Stimulated activated naive CD4-positive, alpha-beta T cell treated with Interleukin-2 at 50 U/mL for 16 hours (primary cell): ENCODE measurements at regions not wholly inside any gene's neighbourhood (a gene's known extent, or its start where the extent isn't known, plus 50 kb on each side); places are given as distances from the start of the nearest gene placed in this dataset.
"Not testable (repeated sequence)": the region's sequence is repeated elsewhere in the genome, so short reads cannot be mapped to it uniquely, and the experiment has no call there.

Source experiments
- DNase-seq: peaks from one replicate; lab custom pipeline; 2025; lab: John Stamatoyannopoulos, UW

DNA sequence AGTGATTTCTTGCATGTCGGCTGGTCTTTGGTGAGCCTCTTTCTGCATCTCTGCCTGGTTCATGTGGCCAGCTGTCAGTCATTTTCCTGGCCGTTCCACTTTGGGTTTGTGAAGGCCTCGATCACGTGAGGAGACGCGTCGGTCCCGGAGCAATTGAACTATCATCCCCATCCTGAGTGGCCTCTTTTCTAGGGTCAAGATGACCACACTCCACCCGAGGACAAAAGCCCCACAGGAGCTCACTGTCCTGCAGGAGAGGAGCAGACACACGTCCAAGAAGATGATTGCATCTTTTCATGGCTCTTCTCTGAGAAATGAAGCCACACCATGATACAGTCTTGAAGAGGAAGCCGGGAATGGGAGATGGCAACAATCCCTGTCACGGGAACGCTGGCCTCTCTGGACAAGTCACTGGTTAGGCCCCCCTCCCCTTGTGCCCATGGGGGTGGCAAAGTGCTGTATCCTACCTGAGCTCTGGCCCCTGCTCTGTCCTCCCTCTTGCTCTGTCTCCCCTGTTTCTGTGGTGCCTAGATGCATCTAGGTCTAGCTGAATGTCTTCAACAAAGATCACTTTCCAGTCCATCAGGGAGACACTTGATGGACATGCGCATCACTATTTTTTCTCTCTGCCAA lies 291.4 kb upstream of the ZNF337 start:
- DNase-seq = not testable (repeated sequence)

DNA sequence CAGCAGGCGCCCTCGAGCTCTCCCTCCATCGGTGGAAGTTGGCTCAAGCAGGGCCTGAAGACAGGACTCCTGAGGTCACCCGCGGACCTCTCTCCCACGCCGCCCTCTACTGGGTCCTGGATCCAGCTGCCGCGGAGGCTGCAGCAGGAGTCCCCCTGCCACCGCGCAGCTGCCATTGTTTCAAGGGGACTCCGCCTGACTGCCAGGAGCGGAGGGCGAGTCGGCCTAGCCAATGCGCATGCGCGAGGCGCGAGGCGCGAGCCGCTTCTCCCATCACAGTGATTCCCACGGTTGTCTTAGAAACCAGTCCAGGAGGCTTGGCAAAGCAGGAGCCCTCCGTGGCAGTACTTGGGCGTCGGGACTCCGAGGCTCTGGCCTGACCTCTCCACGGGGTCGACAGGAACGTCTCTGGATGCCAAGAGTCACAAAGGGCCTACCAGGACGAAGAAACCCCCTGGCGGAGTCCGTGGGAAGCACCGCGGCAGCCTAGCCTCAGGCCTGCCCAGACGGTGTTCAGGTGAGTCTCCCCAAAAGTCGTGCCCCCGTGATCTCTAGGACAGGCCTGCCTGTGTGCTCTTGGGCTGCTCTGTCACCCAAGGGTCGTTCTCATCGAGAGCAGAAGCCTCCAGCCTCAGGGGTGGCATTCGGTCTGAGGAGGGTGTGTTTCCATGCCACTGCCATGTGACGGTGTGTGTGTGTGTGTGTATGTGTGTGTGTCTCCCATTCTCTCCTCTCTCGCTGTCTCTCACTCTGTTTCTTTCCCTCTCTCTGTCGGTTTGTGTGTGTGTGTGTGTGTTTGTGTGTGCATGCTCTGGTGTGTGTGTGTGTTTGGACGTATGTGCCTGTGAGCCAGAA lies 290.6 kb upstream of the ZNF337 start:
- DNase-seq = peak; percentile 49

DNA sequence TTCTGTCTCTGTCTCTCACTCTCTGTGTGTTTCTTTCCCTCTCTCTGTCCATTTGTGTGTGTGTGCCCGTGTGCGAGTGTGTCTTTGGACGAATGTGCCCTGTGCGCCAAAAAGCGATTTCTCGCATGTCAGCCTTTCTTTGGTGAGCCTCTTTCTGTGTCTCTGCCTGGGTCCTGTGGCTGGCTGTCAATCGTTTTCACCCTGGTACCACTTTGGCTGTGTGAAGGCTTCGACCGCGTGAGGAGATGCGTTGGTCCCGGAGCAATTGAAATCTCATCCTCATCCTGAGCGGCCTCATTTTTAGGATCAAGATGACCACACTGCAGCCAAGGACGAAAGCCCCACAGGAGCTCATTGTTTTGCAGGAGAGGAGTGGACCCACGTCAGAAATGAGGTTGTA lies 288.9 kb upstream of the ZNF337 start:
- no peak for DNase-seq

DNA sequence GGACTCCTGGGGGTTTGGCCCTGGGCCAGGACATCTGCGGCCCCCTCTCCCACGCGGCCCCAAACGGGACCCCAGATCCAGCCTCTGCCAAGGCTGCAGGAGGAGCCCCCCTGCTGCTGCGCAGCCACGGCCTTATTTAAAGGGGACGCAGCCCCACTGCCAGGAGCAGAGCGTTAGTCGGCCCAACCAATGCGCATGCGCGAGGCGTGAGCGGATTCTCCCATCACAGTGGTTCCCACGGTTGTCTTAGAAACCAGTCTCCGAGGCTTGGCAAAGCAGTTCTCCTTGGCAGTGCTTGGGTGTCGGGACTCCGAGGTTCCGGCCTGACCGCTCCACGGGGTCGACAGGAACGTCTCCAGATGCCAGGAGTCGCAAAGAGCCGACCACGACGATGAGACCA lies 288.3 kb upstream of the ZNF337 start:
- DNase-seq = peak; percentile 32

DNA sequence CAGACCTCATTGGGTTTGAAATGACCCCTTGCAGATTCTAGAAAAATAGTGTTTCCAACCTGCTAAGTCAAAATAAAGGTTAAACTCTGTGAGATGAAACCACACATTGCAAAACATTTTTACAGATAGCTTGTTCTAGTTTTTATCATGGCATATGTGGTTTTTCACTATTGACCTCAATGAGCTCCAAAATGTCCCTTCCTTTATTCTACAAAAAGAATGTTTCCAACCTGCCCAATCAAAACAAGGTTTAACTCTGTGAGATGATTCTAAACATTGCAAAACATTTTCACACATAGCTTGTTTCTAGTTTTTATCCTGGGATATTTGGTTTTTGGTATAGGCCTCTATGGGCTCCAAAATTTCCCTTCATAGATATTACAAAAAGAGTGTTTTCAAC lies 286.0 kb upstream of the ZNF337 start:
- DNase-seq = not testable (repeated sequence)

DNA sequence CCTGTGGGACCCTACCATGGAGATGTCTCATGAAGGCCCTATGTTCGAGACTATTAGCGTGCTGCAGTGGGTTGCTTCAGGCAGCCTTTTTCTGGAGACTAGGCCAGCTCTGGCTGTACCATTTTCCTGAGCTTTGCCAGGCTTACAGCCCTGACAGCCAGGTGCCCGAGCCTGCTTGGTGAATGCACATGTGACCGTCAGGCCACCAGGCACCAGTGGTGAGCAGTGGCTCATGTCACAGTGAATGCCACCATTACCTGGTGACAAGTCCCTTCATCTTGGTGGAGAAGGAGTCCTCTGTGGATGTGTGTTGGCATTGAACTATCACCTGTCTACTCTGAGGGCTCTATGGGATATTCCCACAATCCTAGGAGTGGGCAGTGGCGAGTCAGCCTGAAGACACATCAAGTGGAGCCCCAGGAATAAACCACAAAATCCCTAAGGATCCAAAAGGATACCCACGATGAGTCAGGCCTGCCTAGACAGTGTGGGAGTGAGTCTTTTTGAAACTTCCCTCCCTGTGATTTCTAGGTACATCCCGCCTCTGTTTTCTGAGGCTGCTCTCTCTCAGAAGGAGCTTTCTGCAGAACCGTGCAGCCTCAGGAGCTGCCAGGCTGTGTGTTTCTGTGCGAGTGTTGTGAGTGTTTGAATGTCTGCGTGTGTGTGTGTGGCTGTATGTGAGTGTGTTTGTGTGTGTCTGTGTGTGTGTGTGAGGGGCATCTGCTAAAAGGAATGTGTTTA lies 282.0 kb upstream of the ZNF337 start:
- not testable (repeated sequence) for DNase-seq

DNA sequence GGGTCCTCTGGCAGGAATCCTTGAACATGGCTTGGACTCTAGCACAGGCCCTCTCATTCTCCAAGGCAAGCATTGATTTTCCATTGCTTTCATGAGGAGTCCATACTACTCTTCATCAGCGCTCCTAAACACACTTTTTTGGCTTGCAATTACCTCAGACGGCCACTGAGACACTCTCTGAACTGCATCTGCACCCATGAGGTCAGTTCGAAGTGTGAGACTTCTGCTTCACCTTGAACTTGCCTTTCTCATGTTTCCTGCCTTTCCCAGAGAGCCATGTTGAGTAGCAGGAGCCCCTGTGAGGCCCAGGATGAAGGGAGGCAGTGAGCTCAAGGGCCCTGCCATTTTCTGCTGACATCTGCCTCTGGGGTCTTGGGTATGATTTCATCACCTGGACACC lies 279.2 kb upstream of the ZNF337 start:
- DNase-seq = not testable (repeated sequence)

DNA sequence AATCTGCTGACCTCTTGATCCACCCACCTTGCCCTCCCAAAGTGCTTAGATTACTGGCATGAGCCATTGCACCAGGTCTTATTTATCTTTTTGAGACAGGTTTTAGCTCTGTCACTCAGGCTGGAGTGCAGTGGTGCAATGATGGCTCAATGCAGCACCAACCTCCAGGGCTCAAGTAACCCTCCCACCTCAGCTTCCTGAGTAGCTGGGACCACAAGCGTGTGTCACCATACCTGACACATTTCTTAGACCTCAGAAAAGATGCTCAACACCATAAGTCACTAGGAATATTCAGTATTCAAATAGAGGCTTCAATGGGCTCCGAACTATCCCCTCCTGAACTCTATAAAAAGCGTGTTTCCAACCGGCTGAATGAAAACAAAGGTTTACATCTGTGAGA lies 268.6 kb upstream of the ZNF337 start:
- not testable (repeated sequence) for DNase-seq

DNA sequence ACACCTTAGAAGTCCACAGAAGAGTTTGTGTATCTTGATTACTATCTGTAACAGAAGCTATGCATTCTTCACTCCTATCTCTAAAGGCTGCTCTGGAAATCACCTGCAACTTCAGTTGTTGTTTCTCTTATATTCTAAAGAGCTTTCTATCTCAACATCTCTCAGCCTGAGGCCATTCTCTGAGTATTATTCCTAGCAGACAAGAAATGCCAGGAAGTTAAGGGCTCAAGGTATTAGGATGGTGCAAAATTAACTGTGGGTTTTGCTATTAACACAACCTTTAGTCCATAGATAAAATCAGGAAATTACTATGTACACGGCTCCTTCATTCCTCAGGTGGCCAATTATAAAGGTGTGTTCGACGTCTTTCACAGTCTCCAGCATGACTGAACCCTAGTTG lies 257.2 kb upstream of the ZNF337 start:
- not testable (repeated sequence) for DNase-seq

DNA sequence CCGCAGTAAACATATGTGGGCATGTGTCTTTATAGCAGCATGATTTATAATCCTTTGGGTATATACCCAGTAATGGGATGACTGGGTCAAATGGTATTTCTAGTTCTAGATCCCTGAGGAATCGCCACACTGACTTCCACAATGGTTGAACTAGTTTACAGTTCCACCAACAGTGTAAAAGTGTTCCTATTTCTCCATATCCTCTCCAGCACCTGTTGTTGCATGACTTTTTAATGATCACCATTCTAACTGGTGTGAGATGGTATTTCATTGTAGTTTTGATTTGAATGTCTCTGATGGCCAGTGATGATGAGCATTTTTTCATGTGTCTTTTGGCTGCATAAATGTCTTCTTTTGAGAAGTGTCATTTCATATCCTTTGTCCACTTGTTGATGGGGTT lies 238.6 kb upstream of the ZNF337 start:
- DNase-seq = not testable (repeated sequence)

DNA sequence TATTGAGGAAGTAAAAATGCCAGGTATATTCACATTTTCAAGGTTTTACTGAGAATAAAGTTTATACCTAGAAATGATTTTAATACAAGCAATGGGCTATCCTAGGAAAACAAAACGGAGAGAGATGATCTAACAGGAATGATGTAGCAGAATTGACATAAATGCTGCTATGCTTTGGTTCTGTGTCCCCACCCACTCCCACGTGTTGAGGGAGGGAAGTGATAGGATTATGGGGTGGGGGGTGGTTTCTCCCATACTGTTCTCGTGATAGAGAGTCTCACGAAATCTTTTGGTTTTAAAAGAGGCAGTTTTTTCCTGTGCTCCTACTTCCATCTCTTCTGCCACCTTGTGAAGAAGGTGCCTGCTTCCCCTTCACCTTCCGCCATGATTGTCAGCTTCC lies 236.2 kb upstream of the ZNF337 start:
- DNase-seq = not testable (repeated sequence)

DNA sequence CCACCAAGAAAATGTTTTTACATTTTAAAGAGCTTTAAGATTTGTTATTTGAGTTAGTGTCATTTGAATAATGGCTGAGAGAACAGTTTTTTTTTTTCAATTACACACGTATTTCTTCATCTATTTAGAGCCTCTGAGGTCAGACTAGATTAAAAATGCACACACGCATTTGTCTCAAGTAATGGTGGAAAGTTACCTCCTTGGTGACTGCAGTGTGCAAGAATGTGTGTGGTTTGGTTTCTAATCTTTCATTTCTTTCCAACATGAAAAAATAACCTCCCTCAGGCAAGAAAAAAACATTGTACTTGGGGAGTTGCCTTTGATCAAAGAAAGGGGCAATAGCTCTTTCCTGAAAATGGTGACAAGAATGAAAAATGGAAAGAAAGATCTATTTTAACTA lies 235.5 kb upstream of the ZNF337 start:
- not testable (repeated sequence) for DNase-seq

DNA sequence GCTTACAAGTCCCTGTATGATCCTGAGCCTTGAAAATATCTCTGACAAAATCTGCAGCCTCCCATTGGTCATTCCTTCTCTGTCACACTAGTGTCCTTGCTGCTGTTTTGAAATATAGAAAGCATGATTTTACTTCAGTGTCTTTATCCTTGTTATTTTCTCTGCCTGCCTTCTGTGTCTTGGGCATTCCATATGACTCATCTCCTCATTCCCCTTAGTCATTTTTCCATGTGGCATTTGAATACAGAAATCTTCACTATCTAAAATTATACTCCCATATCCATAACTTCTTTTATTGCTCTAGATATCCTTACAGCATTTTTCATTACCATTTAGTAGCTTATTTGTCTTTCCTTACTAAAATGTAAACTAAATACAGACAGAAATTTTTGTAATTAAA lies 205.7 kb upstream of the ZNF337 start:
- not testable (repeated sequence) for DNase-seq

DNA sequence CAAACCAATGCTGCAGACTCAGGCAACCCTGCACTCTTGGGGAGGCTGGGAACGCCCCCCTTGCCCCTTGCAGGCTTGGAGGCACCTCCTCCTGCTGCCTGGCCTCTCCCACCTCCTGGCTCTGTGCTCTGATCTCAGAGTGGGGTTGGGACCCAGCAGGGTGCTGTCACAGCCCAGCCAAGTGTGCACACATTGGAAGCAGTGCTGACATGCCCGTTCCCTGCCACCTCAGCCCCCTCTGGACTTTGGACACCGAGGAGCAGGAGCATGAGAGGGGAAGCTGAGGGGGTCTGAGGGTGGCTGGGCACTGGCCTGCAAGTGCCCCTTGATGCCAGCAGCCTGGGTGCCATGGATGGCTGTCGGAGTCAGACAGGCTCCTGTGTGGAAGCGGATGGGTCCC lies 202.0 kb upstream of the ZNF337 start:
- not testable (repeated sequence) for DNase-seq

DNA sequence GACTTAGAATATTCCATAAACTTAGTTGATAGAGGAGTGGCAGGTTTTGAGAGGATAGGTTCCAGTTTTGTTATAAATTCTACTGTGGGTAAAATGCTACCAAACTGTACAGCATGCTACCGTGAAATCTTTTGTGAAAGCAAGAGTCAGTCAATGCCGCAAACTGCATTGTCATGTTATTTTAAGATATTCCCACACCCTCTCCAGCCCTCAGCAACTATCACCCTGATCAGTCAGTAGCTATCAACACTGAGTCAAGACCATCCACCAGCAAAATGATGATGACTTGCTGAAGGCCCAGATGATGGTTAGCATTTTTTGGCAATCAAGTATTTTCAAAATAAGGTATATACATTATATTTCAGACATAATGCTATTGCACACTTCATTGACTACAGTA lies 182.4 kb upstream of the ZNF337 start:
- DNase-seq = not testable (repeated sequence)

DNA sequence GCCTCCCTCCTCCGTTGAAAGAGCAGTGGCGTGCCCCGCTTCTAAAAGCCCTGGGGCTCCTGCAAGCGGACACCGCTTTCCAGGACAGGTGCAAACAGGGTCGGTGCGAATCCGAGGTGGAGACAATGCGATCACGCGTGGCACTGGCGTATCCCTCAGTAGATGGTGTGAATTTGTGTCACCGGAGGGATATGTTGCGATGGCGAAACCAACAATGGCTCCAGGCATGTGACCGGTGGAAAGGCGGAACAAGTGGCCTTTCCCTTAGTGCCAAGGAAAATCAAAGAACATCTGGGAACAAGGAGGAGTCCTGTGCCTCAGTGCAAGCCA lies 172.0 kb upstream of the ZNF337 start:
- not testable (repeated sequence) for DNase-seq

DNA sequence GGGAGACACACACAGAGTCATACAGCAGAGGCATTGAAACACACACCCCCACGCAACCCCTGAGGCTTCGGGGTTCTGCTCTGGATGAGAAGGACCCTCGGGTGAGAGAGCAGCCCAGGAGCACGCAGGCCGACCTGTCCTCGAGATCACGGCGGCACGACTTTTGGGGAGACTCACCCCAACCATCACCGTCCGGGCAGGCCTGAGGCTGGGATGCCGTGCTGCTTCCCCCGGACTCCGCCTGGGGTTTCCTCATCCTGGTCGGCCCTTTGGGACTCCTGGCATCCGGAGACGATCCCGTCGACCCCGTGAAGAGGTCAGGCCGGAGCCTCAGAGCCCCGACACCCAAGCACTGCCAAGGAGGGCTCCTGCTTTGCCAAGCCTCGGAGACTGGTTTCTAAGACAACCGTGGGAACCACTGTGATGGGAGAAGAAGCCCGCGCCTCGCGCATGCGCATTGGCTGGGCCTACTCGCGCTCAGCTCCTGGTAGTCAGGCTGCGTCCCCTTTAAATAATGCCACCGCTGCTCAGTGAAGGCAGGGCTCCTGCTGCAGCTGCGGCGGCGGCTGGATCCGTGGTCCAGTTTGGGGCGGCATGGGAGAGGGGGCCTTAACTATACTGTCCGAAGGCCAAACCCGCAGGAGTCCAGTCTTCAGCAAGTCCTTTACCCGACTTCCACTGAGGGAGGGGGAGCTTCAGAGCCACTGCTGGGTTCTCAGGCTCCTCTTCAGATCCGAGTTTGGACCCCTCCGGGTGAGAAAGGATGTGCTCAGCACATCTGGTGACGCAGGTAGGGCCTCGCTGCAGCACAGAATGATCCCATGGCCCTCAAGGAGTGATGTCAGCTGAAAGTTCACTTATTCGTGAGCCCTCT lies 171.4 kb upstream of the ZNF337 start:
- peak; percentile 52 for DNase-seq

DNA sequence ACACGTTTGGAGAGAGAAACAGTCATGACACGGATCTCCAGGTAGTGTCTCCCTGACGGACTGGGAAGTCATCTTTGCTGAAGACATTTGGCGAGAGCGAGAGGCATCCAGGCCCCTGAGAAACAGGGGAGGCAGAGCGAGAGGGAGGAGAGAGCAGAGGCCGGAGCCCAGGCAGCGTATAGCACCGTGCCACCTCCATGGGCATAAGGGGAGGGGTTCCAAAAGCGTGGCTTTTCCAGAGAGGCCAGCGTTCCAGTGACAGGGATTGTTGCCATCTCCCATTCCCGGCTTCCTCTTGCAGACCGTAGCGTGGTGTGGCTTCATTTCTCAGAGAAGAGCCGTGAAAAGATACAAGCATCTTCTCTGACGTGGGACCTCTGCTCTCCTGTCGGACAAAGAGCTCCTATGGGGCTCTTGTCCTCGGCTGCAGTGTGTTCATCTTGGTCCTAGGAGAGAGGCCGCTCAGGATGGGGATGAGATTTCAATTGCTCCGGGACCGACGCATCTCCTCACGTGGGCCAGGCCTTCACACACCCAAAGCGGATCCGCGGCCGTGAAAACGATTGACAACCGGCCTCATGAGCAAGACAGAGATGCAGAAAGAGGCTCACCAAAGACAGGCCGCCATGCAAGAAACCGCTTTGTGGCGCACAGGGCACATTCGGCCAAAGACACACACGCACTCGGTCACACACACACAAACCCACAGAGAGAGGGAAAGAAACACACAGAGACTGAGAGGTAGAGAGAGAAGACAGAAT lies 170.5 kb upstream of the ZNF337 start:
- DNase-seq = not testable (repeated sequence)

DNA sequence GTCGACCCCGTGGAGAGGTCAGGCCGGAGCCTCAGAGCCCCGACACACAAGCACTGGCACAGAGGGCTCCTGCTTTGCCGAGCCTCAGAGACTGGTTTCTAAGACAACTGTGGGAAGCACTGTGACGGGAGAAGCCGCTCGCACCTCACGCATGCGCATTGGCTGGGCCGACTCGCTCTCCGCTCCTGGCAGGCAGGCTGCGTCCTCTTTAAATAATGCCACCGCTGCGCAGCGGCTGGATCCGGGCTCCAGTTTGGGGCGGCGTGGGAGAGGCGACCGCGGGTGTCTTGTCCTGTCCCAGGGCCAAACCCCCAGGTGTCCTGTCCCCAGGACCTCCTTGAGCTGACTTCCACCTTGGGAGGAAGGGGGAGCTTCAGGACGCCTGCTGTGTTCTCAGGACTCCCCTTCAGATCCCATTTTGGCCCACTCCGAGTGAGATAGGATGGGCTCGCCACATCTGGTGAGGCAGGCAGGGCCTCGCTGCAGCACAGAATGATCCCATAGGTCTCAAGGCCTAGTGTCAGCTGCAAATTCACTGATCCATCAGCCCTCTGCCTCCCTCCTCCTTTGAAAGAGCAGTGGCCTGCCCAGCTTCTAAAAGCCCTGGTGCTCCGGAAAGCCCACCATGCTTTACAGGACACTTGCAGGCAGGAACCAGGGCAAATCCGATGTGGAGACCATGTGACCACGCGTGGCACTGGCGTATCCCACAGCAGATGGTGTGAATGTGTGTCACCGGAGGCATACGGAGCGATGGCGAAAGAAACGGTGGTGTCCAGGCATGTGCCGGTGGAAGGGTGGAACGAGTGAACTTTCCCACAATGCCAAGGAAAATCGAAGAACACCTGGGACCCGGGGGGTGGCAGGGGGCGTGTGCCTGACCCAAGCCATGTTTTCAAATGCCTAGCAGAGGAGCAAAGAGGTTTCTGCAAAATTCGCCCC lies 169.3 kb upstream of the ZNF337 start:
- DNase-seq = peak; percentile 59
